PC-9 (cell line): ENCODE measurements at regions not wholly inside any gene's neighbourhood (a gene's known extent, or its start where the extent isn't known, plus 50 kb on each side); places are given as distances from the start of the nearest gene placed in this dataset.
"Not testable (repeated sequence)": the region's sequence is repeated elsewhere in the genome, so short reads cannot be mapped to it uniquely, and the experiment has no call there.

Experiments
- CTCF ChIP-seq: fragments of 200-600 bp; sonication (generic); conservative IDR thresholded peaks from 2 replicates; pipeline ENCODE4 v1.6.1; 2017; ENCODE audit warnings: mixed run types, antibody characterized with exemption, mild to moderate bottlenecking, moderate library complexity
- EZH2 ChIP-seq: fragments of 200-600 bp; sonication (generic); IDR thresholded peaks from 2 replicates; pipeline ENCODE4 v1.8.0; 2017; ENCODE audit warnings: antibody characterized with exemption, low read depth

DNA sequence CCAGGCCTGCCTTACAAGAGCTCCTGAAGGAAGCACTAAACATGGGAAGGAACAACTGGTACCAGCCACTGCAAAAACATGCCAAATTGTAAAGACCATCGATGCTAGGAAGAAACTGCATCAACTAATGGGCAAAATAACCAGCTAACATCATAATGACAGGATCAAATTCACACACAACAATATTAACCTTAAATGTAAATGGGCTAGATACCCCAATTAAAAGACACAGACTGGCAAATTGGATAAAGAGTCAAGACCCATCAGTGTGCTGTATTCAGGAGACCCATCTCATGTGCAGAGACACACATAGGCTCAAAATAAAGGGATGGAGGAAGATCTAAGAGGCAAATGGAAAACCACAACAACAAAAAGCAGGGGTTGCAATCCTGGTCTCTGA lies 75.8 kb downstream of the ELAPOR2 start:
- TF ChIP-seq CTCF, EZH2: not testable (repeated sequence)
